ENCODE measurements at regions not wholly inside any gene's neighbourhood (a gene's known extent, or its start where the extent isn't known, plus 50 kb on each side); places are given as distances from the start of the nearest gene placed in this dataset.
"Not testable (repeated sequence)": the region's sequence is repeated elsewhere in the genome, so short reads cannot be mapped to it uniquely, and the experiment has no call there.

DNA sequence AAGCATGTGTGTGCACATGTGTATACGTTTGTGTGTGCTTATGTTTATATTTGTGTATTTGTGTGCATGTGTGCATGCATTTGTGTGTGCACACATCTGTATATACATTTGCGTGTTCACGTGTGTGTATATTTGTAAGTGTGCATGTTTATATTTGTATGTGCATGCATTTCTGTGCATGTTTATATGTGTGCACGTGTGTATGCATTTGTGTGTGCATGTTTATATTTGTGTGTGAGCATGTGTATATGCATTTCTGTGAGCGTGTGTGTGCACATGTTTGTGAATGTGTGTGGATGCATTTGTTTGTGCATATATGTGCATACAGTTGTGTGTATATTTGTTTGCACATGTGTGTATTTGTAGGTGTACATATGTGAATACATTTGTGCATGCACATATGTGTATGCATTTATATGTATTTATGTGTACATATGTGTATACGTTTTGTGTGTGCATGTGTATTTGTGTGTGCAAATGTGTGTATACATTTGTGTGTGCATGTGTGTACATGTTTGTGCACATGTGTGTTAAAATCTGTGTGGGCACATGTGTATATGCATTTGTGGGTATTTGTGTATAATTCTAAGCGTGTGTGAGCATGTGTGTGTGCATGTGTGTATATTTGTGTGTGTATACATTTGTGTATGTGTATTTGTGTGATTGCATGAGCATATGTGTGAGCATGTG is 140.4 kb upstream of the AFDN start:
- ATAC-seq (ENCODE audit: low FRiP score): no peak
- TF ChIP-seq CTCF (IDR thresholded peaks at IDR 0.05): no peak
- no peak for DNase-seq (ENCODE audit: low spot score)

GRCh38 chr6:167687116-167687725 is 139.5 kb upstream of the AFDN start:
- ATAC-seq (ENCODE audit: low FRiP score) (no peak), DNase-seq (ENCODE audit: low spot score) (no peak)
- TF ChIP-seq CTCF (IDR thresholded peaks at IDR 0.05): no peak

- no peak for TF ChIP-seq CTCF (IDR thresholded peaks at IDR 0.05)
- DNase-seq (ENCODE audit: low spot score) (no peak), ATAC-seq (ENCODE audit: low FRiP score) (no peak)
These were observed 138.6 kb upstream of the AFDN start for GRCh38 chr6:167688123-167688522.

- DNase-seq (ENCODE audit: low spot score) (no peak), ATAC-seq (ENCODE audit: low FRiP score) (no peak)
- TF ChIP-seq CTCF (IDR thresholded peaks at IDR 0.05): no peak
These were observed 137.4 kb upstream of the AFDN start for GRCh38 chr6:167689278-167689677.

DNA sequence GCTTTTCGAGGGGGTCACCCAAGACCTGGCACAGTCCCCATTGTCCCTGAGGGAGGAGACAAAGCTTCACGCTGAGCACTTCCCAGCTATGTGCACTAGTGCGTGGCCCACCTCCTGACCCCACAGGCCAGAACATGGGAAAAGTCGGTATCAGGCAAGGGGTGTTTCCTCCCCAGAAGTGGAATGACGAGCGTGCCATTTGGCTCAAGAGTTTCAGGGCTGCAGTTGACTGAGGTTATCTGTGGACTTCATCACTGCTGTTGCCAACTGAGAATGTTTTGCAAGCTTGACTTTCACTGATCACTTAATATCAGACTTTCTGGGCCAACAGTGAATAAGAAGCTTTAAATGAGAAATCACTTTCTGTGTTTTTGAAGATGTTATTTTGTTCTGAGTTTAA is 137.0 kb upstream of the AFDN start:
- no peak for TF ChIP-seq CTCF (IDR thresholded peaks at IDR 0.05)
- ATAC-seq (ENCODE audit: low FRiP score): peak; percentile 58
- no peak for DNase-seq (ENCODE audit: low spot score)

GRCh38 chr6:167690167-167690922 is 136.4 kb upstream of the AFDN start:
- not testable (repeated sequence) for DNase-seq (ENCODE audit: low spot score); ATAC-seq (ENCODE audit: low FRiP score)

GRCh38 chr6:167690931-167691330 is 135.8 kb upstream of the AFDN start:
- no peak for TF ChIP-seq CTCF (IDR thresholded peaks at IDR 0.05)
- ATAC-seq (ENCODE audit: low FRiP score): no peak
- DNase-seq (ENCODE audit: low spot score): no peak
